ENCODE measurements at regions not wholly inside any gene's neighbourhood (a gene's known extent, or its start where the extent isn't known, plus 50 kb on each side); places are given as distances from the start of the nearest gene placed in this dataset.
"Not testable (repeated sequence)": the region's sequence is repeated elsewhere in the genome, so short reads cannot be mapped to it uniquely, and the experiment has no call there.

GRCh38 chr2:110333114-110334095 lies 121.1 kb upstream of the MTLN start:
- not testable (repeated sequence) for DNase-seq

DNA sequence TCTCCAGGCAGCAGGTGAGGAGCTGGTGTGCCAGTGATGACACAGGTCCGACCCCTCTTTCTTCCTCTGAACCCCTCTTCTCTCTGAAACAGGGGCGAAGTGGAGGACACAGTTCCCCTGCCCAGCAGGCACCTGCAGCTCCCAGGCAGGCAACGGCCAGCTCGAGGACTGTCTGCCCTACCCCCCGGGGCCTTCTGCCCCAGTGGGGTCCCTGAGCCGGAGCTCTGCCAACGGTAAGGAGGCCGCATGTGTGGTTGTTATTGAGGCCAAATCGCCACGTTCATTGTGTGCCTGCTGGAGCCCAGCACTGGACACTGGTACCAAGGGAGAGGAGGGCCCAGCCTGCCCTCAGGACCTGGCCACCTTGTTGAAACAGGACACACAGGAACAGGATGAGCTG lies 119.3 kb upstream of the MTLN start:
- not testable (repeated sequence) for DNase-seq

DNA sequence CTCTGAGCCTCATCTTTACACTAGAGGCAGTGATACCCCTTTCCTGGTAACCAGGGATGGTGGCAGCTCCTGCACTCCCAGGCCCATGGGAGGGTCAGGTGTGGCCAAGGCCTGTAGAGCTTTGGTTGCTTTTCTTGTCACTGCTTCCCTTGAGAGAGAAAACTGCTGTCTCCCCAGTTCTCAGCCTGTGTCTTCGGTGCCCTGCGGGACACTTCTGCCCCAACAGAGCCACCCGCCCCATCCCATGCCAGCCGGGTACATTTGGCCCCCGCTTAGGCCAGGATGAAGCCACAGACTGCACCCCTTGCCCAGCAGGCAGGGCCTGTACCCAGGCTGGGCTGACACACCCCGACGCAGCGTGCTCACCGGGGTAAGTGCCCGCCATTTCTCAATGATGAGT lies 117.4 kb upstream of the MTLN start:
- not testable (repeated sequence) for DNase-seq

DNA sequence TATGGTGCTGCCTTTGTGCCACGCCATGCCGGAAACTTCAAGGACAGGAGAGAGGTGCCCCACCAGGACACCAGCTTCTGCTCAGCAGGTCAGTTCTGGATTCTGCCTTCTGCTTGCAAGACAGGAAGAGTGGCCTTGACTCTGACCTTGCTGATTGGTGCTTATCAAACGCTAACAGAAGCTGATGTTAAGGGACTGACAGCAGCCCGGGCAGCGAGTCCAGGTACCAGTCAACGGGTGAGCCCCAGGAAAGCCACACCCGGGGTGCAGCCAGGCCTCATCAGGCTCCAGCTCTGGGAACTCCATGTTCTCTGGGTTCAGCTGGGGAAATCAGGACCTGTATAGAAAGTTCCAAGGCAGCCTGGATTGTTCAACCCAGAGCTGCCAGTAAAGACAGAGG lies 116.8 kb upstream of the MTLN start:
- not testable (repeated sequence) for DNase-seq

GRCh38 chr2:110328677-110329076 lies 116.3 kb upstream of the MTLN start:
- not testable (repeated sequence) for DNase-seq

DNA sequence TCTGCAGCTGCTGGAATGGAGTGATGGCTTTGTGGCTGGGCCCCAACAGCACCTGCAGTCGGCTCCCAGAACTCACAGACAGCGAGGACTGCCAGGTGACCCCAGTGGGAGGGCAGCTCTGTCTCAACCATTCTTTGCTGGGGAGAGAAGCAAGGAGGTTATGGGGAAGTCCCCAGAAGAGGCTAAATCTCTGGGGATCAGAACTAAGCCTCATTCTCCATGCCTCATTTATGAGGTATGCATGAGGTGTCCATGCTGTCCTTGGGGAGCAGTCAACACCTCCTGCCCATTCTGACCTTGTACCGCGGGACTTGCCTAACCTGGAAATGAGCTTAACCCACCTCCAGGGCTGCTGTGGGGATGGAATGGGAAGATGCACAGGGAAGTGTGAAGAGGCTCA lies 111.5 kb upstream of the MTLN start:
- DNase-seq, result not testable (repeated sequence)

- not testable (repeated sequence) for DNase-seq
These were observed 110.2 kb upstream of the MTLN start for GRCh38 chr2:110322535-110322934.

DNA sequence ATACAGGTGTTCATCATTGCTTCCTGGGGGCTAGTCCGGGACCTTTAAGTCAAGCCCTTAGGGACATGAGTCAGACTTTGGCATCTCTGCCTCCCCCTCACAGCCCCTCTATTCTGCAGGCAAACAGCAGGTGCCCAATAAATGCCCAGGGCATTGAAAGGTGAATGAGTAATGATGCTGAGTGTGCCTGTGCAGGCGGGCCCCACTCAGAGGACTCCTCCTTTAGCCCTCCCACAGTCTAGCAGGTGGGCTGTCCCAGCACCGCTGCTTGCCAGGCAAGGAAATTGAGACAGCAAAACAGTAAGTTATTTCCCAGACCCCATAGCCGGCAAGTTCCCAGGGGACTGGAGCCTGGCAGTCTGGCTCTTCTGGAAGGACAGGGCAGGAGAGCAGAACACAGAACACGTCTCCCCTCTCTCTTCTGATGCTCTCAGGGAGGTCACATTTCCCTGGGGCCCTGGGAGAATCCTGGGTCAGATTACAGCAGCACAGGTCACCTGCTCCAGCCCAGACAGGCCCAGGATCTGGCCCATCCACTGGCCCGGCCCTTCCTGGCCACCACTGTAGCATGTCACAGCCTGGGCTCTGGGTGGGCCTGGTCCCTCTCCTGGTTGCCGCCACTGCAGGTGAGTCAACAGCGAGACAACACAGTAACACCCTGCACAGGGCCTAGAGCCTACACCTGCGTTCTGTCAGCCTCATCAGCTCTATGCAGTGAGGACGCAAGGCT lies 108.7 kb upstream of the MTLN start:
- DNase-seq, result not testable (repeated sequence)

DNA sequence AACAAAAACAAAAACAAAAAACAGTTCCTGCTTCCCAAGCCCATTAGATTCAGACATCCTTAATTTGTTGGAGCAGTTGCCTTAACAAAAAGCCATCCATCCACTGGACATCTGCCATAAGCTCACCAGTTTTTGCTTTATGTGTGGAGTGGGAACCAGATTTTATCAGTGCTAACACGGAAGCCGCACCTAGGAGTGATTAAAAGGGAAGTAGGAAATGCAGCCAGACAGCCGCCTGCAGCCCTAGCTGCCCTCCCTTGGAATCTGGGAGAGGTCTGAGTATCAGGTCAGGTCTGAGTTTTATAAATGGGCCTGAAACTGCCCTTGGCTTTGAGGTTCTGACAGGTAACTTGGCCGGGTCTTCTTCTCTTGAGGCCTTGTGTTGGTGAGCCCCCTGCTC lies 106.6 kb upstream of the MTLN start:
- DNase-seq, result not testable (repeated sequence)

DNA sequence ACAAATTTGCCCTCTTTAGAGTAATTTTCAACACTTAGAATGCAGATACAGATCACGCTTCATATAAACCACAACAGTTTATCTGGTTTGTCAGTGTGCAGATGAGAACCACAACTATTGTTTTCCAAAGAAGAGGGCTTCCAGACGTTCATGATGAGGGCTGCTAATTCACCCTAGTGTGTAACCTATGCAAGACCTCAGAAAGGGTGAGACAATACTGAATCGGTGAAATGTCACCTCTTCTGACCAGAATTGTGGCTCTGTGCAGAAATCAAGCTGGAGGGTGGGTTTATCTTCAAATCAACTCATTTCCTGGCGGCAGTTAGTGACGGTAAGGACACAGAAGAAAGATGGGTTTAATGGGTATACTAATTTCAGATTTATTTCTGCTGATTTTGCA lies 105.0 kb upstream of the MTLN start:
- DNase-seq, result not testable (repeated sequence)

DNA sequence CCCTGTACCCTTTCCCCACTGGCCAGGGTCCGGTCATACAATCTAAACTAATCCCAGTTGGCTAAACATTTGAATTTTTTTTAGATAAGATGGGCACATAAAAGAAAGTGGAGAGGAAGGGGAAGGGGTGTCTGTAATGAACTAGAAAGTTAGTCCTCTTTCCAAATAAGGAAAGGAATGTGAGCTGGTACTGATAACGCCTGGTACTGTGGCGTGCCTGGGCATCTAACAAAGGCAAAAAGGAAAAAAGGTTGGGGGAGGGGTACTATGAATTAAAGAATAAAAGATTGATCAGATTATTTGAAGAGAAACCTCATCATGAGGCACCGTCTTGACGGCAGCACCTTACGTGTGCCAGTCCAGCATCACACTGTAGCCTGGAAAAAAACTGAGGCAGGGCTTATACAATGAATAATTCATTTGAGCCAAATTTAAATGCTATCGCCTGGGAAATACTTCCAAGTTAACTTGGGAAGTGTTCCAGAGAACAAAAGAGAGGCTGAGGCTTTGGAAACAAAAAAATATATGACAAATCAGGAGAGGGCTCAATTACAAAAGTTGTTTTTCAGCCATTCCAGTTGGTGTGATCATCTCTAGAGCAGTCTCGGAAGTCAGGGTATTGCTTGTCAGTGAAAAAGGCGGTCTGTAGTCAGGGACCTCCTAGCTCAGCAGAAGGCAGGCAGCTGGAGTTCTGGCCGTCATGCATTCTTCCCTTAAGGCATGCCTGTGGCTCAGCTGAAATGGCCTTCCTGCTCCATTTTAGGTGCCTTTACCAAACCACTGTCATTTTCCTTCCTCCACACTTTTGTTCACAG lies 103.9 kb upstream of the MTLN start:
- DNase-seq, result not testable (repeated sequence)

GRCh38 chr2:110315054-110315820 lies 102.9 kb upstream of the MTLN start:
- DNase-seq, result not testable (repeated sequence)

GRCh38 chr2:110314472-110314871 lies 102.1 kb upstream of the MTLN start:
- DNase-seq, result not testable (repeated sequence)

DNA sequence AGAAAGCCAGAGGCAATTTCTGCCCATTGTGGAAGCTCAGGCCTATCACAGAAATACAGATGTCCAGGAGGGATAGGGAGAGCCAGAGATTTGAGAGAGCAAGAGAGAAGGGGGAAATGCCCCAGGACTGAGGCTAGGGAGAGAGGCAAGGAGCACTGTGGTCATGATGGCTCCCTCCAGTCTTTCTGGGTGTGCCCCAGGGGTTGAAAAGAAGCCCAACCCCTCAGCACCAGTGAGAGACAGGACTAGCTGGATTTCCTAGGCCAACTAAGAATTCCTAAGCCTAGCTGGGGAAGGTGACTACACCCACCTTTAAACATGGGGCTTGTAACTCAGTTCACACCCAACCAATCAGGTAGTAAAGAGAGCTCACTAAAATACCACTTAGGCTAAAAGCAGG lies 100.7 kb upstream of the MTLN start:
- not testable (repeated sequence) for DNase-seq

GRCh38 chr2:110311713-110312444 lies 99.5 kb upstream of the MTLN start:
- not testable (repeated sequence) for DNase-seq

DNA sequence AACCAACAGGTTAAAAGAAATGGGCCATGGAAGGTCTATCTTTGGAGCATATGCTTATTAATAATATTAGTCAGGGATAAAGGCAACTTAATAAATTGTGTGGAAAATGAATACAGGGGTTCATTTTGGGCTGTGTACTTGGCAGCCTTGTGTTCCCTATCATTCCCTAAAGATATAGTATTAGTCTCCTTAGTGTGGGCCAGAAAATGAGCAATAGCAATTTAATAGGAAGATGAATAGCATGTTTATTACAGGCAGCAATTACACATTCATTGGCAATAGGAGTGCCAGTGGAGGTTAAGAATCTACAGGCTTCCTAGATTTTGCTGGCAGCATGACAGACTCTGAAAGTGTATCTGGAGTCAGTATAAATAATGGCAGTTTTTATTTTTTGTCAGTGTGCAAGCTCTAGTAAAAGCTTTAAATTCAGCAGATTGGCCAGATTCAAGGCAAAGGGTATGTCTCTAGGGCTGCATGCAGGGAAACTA lies 98.7 kb upstream of the MTLN start:
- DNase-seq, result not testable (repeated sequence)

- not testable (repeated sequence) for DNase-seq
These were observed 96.4 kb upstream of the MTLN start for GRCh38 chr2:110308728-110309127.

DNA sequence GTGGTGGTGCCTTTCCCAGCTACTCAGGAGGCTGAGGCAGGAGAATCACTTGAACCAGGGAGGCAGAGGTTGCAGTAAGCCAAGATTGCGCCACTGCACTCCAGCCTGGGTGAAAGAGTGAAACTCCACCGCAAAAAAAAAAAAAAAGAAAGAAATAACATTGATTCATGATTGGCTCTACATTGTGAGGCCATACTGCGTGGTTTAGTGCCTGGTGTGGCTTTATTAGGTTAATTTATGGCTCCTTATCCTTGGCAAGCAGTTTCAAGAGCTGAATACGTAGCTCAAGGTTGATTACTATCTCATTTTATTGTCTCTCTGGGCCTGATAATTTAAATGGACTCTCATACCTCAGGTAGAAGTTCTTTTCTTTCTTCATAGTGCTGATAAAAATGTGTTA lies 80.5 kb upstream of the MTLN start:
- not testable (repeated sequence) for DNase-seq

GRCh38 chr2:110291909-110292579 lies 79.7 kb upstream of the MTLN start:
- not testable (repeated sequence) for DNase-seq

GRCh38 chr2:110287817-110288216 lies 75.5 kb upstream of the MTLN start:
- DNase-seq, result not testable (repeated sequence)

Data from activated CD8-positive, alpha-beta memory T cell treated with anti-CD3 and anti-CD28 coated beads, Interleukin-2, amount 50 U/mL, for 48 hours (primary cell).